ENCODE measurements at regions not wholly inside any gene's neighbourhood (a gene's known extent, or its start where the extent isn't known, plus 50 kb on each side); places are given as distances from the start of the nearest gene placed in this dataset.

GRCh38 chr7:24026351-24026750 lies 257.6 kb upstream of the NPY start:
- intact Hi-C loops (cut with DNase I): no loop called here
- no peak overlapping the region for H3K27ac ChIP-seq
- TF ChIP-seq EP300 (IDR thresholded peaks at IDR 0.05) (no peak), POLR2AphosphoS5 (IDR thresholded peaks at IDR 0.05) (no peak), POLR2A (IDR thresholded peaks at IDR 0.05) (no peak)
- TF ChIP-seq, protein P1, sequence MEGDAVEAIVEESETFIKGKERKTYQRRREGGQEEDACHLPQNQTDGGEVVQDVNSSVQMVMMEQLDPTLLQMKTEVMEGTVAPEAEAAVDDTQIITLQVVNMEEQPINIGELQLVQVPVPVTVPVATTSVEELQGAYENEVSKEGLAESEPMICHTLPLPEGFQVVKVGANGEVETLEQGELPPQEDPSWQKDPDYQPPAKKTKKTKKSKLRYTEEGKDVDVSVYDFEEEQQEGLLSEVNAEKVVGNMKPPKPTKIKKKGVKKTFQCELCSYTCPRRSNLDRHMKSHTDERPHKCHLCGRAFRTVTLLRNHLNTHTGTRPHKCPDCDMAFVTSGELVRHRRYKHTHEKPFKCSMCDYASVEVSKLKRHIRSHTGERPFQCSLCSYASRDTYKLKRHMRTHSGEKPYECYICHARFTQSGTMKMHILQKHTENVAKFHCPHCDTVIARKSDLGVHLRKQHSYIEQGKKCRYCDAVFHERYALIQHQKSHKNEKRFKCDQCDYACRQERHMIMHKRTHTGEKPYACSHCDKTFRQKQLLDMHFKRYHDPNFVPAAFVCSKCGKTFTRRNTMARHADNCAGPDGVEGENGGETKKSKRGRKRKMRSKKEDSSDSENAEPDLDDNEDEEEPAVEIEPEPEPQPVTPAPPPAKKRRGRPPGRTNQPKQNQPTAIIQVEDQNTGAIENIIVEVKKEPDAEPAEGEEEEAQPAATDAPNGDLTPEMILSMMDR (IDR thresholded peaks at IDR 0.05): no peak

GRCh38 chr7:24029068-24029467 lies 254.9 kb upstream of the NPY start:
- intact Hi-C loops (cut with DNase I): no loop called here
- H3K9me3 ChIP-seq: no peaks in the 10 kb centered on the region
- H3K27me3 ChIP-seq: no peaks in the 10 kb centered on the region
- TF ChIP-seq POLR2A (IDR thresholded peaks at IDR 0.05) (no peak), EP300 (IDR thresholded peaks at IDR 0.05) (no peak)
- TF ChIP-seq, protein P1 (IDR thresholded peaks at IDR 0.05): no peak
- WGBS, 2 donors: 89 to 92% methylated on average over 1 of the region's 1 CpG
- no peaks in the 10 kb centered on the region for H3K36me3 ChIP-seq
- H3K4me1 ChIP-seq: no peaks in the 10 kb centered on the region
- no peak overlapping the region for H3K4me3 ChIP-seq
- no peak for DNase-seq
- no peak overlapping the region for H3K27ac ChIP-seq

More at GRCh38 chr7:24026351-24026750, 257.6 kb upstream of the NPY start:
- no peak for DNase-seq
- H3K4me1 ChIP-seq: no peaks in the 10 kb centered on the region
- H3K27me3 ChIP-seq: no peaks in the 10 kb centered on the region
- H3K9me3 ChIP-seq: no peaks in the 10 kb centered on the region
- H3K4me3 ChIP-seq: no peak overlapping the region
- H3K36me3 ChIP-seq: no peaks in the 10 kb centered on the region

DNA sequence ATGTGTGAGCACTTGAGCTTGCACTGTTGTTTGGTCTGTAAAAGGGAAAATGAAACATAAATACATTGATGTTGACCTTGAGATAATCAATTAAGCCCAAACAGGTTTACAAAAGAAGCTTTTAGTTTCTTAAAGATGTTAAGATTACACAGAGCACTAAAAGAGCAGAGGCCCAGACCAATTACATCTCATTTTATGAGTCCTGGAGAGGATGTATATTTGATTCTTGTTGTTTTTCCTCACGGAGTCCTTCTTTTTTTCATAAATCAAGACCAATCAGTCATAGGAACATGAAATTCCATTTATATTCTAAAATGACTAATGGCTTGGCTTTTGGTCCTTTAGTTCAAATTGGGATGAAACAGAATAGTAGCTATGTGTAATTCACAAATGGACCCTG lies 249.7 kb upstream of the NPY start:
- Histone ChIP-seq H3K27me3 (no peaks in the 10 kb centered on the region), H3K4me3 (no peak overlapping the region), H3K27ac (no peak overlapping the region), H3K4me1 (no peaks in the 10 kb centered on the region), H3K9me3 (no peaks in the 10 kb centered on the region), H3K36me3 (no peaks in the 10 kb centered on the region)
- TF ChIP-seq POLR2A (IDR thresholded peaks at IDR 0.05): no peak
- no peak for TF ChIP-seq POLR2AphosphoS5 (IDR thresholded peaks at IDR 0.05)
- TF ChIP-seq, protein P1 (IDR thresholded peaks at IDR 0.05): no peak
- TF ChIP-seq EP300 (IDR thresholded peaks at IDR 0.05): no peak
- intact Hi-C loops (cut with DNase I): no loop called here
- 64 to 65% methylated on average over 1 of the region's 1 CpG for WGBS, 2 donors
- DNase-seq: no peak

- Histone ChIP-seq H3K27me3 (no peaks in the 10 kb centered on the region), H3K36me3 (no peaks in the 10 kb centered on the region), H3K27ac (no peak overlapping the region), H3K4me3 (no peak overlapping the region), H3K4me1 (no peaks in the 10 kb centered on the region), H3K9me3 (no peaks in the 10 kb centered on the region)
- WGBS, 2 donors: 87 to 88% methylated on average over 5 of the region's 5 CpGs
- intact Hi-C loops (cut with DNase I): no loop called here
- TF ChIP-seq EP300 (IDR thresholded peaks at IDR 0.05) (no peak), POLR2A (IDR thresholded peaks at IDR 0.05) (no peak), POLR2AphosphoS5 (IDR thresholded peaks at IDR 0.05) (no peak)
- TF ChIP-seq, protein P1 (IDR thresholded peaks at IDR 0.05): no peak
- DNase-seq: no peak
Measured at GRCh38 chr7:24035366-24036032, 248.5 kb upstream of the NPY start.

DNA sequence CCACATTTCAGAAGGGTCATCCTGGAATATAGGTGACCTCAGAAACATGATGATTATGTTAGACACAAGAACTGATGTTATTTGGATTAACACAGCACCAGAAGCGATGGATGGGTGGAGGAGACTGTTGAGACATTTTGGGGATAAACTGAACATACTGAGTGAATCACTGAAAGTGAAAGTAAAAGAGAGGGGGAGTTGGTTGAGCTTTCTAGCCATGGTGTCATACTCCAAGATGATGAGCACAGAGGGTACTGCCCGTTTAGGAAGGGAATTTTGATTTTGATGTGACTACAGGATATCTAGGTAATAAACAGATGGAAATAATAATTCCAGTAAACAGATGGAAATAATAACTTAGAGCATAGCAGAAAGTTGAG lies 248.0 kb upstream of the NPY start:
- H3K4me3 ChIP-seq: no peak overlapping the region
- no peaks in the 10 kb centered on the region for H3K9me3 ChIP-seq
- no peaks in the 10 kb centered on the region for H3K4me1 ChIP-seq
- 73 to 79% methylated on average over 2 of the region's 2 CpGs for WGBS, 2 donors
- no peaks in the 10 kb centered on the region for H3K27me3 ChIP-seq
- no peak for DNase-seq
- no peak overlapping the region for H3K27ac ChIP-seq
- TF ChIP-seq POLR2A (IDR thresholded peaks at IDR 0.05): no peak
- TF ChIP-seq, protein P1 (IDR thresholded peaks at IDR 0.05): no peak
- no peak for TF ChIP-seq EP300 (IDR thresholded peaks at IDR 0.05)
- no peak for TF ChIP-seq POLR2AphosphoS5 (IDR thresholded peaks at IDR 0.05)
- intact Hi-C loops (cut with DNase I): no loop called here
- no peaks in the 10 kb centered on the region for H3K36me3 ChIP-seq

Measured in sigmoid colon (tissue), 6 donors.